K562 (cell line): ENCODE measurements at regions not wholly inside any gene's neighbourhood (a gene's known extent, or its start where the extent isn't known, plus 50 kb on each side); places are given as distances from the start of the nearest gene placed in this dataset.

Experiments used
- ATAC-seq: fragments of 200-7000 bp; cut with Tn5 transposase; 3 replicates; pipeline ENCODE4 v1.9.1; 2020; ENCODE audit warnings: moderate library complexity
- BruUV-seq: library from RNA; stranded (reverse); fragments of 400-500 nt; replicated peaks from 2 replicates; lab custom pipeline; 2021; lab: Mats Ljungman, UMichigan
- CTCF ChIA-PET: fragments of 300-600 bp; formaldehyde crosslinking; extraction: SDS; loops from one replicate; lab custom pipeline; 2021; ENCODE audit warnings: low intra/inter-chr PET ratio; lab: Yijun Ruan, JAX
- POLR2A ChIA-PET: fragments of 300-600, 350-650 bp; sonication (Branson Sonifier 250); formaldehyde crosslinking; extraction: SDS; loops from one replicate; lab custom pipeline; 2021; ENCODE audit warnings: antibody characterized with exemption, inconsistent platforms; lab: Yijun Ruan, JAX
- DNase-seq, 4 experiments: peaks; one replicate each; pipeline versions ENCODE4 v3.0.0 to v3.0.0-alpha.2; 2011 to 2018; ENCODE audit warnings: low spot score in 3 of 4, mixed read lengths in 3 of 4; ENCODE audit errors: extremely low read depth in 1 of 4
- FAIRE-seq: peaks from 2 replicates; lab custom pipeline; 2011; peaks lifted over from hg19 to GRCh38; lab: Jason Lieb, UNC
- H2AFZ ChIP-seq: 2 replicates; pipeline ENCODE4 v1.6.0; 2011; ENCODE audit warnings: low read depth, low read length, control low read depth, inconsistent platforms
- H3K27ac ChIP-seq: fragments of 200-600 bp; 3 replicates; pipeline ENCODE4 v1.8.0; 2011; ENCODE audit warnings: low read depth, mild to moderate bottlenecking, control low read depth, inconsistent platforms, low read length, moderate library complexity, mixed read lengths; ENCODE audit errors: extremely low read depth
- H3K27me3 ChIP-seq, 2 experiments: fragments of 300-600 bp in 1 of 2; 2 replicates in 1 of 2; 3 replicates in 1 of 2; pipeline versions ENCODE4 v1.6.0 to v1.8.0; 2011; ENCODE audit warnings: inconsistent platforms in 2 of 2, low read length in 2 of 2, mild to moderate bottlenecking in 1 of 2, mixed read lengths in 1 of 2, moderate library complexity in 1 of 2; ENCODE audit not compliant: control insufficient read depth in 2 of 2, insufficient read depth in 2 of 2
- H3K36me3 ChIP-seq: fragments of 300-600 bp; 3 replicates; pipeline ENCODE4 v1.8.0; 2011; ENCODE audit warnings: mild to moderate bottlenecking, low read length, inconsistent platforms; ENCODE audit not compliant: control insufficient read depth, insufficient read depth
- H3K4me1 ChIP-seq, 2 experiments: fragments of 200-600 bp in 1 of 2; replicated peaks in 1 of 2; 2 replicates in 1 of 2; 3 replicates in 1 of 2; pipeline versions ENCODE4 v1.5.1 to v1.8.0; 2011; ENCODE audit warnings: inconsistent platforms in 2 of 2, low read length in 2 of 2, mild to moderate bottlenecking in 1 of 2, mixed read lengths in 1 of 2, moderate library complexity in 1 of 2; ENCODE audit not compliant: control insufficient read depth in 2 of 2, insufficient read depth in 2 of 2
- H3K4me2 ChIP-seq: 2 replicates; pipeline ENCODE4 v1.6.1; 2011; ENCODE audit warnings: low read length, control low read depth, inconsistent platforms, mixed read lengths; ENCODE audit not compliant: insufficient read depth
- H3K4me3 ChIP-seq: fragments of 200-600 bp; sonication (generic), shearing (Covaris generic); 2 replicates; pipeline ENCODE4 v1.5.1; 2016; ENCODE audit warnings: control low read depth, inconsistent platforms
- H3K79me2 ChIP-seq: fragments of 200-600 bp; 3 replicates; pipeline ENCODE4 v1.8.0; 2011; ENCODE audit warnings: low read length, inconsistent platforms; ENCODE audit not compliant: control insufficient read depth, insufficient read depth
- H3K9ac ChIP-seq, 2 experiments: 2 replicates each; pipeline versions ENCODE4 v1.6.0 to v1.6.1; 2011; ENCODE audit warnings: low read depth in 2 of 2, low read length in 2 of 2, control low read depth in 1 of 2, inconsistent platforms in 1 of 2, mild to moderate bottlenecking in 1 of 2, mixed read lengths in 1 of 2; ENCODE audit not compliant: insufficient read depth in 1 of 2
- H3K9me1 ChIP-seq: one replicate; pipeline ENCODE4 v1.6.0; 2011; ENCODE audit warnings: inconsistent platforms, mild to moderate bottlenecking, low read length, moderate library complexity; ENCODE audit not compliant: control insufficient read depth, insufficient read depth
- H3K9me3 ChIP-seq: replicated peaks from 2 replicates; pipeline ENCODE4 v1.5.1; 2011; ENCODE audit warnings: low read depth, low read length, inconsistent platforms; ENCODE audit not compliant: control insufficient read depth, insufficient read depth
- H4K20me1 ChIP-seq: replicated peaks from 2 replicates; pipeline ENCODE4 v1.6.1; 2011; ENCODE audit warnings: low read length, inconsistent platforms, mixed read lengths; ENCODE audit not compliant: control insufficient read depth, insufficient read depth
- DIDO1 ChIP-seq: fragments of 450-650 bp; IDR thresholded peaks from 2 replicates; pipeline ENCODE4 v1.6.1; 2016; ENCODE audit warnings: low read depth, missing biosample characterization, missing genetic modification characterization
- ETV1 ChIP-seq: fragments of 450-650 bp; conservative IDR thresholded peaks from 2 replicates; pipeline ENCODE4 v1.6.1; 2016; ENCODE audit warnings: missing genetic modification characterization, control low read depth, low read depth, missing compliant biosample characterization
- GATAD2A ChIP-seq: fragments of 450-650 bp; IDR thresholded peaks from 2 replicates; pipeline ENCODE4 v1.6.1; 2017
- HMG20A ChIP-seq: fragments of 450-650 bp; formaldehyde crosslinking; conservative IDR thresholded peaks from 2 replicates; pipeline ENCODE4 v1.4.0; 2020; ENCODE audit warnings: mild to moderate bottlenecking, mixed read lengths
- KAT7 ChIP-seq: sonication (generic); formaldehyde crosslinking; IDR thresholded peaks from 2 replicates; pipeline ENCODE4 v1.8.0; 2022; ENCODE audit warnings: missing genetic modification reagents, mild to moderate bottlenecking, borderline replicate concordance
- KLF16 ChIP-seq: IDR thresholded peaks from 2 replicates; pipeline ENCODE4 v1.6.1; 2016; ENCODE audit warnings: antibody characterized with exemption
- USF2 ChIP-seq: sonication (generic); formaldehyde crosslinking; IDR thresholded peaks from 2 replicates; pipeline ENCODE4 v1.5.0; 2020; ENCODE audit warnings: missing genetic modification reagents
- ZNF133 ChIP-seq: fragments of 250-450 bp; sonication (Bioruptor Pico); IDR thresholded peaks from 2 replicates; pipeline ENCODE4 v1.4.0; 2020; ENCODE audit warnings: mild to moderate bottlenecking
- ZNF444 ChIP-seq: fragments of 250-450 bp; sonication (Bioruptor Pico); IDR thresholded peaks from 2 replicates; pipeline ENCODE4 v1.4.0; 2020; ENCODE audit warnings: mild to moderate bottlenecking, moderate library complexity
- WGBS: fragments of 100-300 bp; shearing (Covaris generic); methylation state at CpG from one replicate; pipeline ENCODE4 v1.1.6; 2016; ENCODE audit warnings: low coverage, mixed read lengths; ENCODE audit not compliant: insufficient coverage; ENCODE audit errors: missing lambda C conversion rate; 5-methylcytosine and 5-hydroxymethylcytosine counted together
- in situ Hi-C: fragments of 300-500 bp; cut with MboI; formaldehyde crosslinking; loops from 4 replicates; pipeline ENCODE4 v1.15.0; 2018; ENCODE audit warnings: inconsistent platforms, mixed read lengths
- intact Hi-C: fragments of 100-400 bp; cut with micrococcal nuclease; formaldehyde crosslinking; loops from 2 replicates; pipeline ENCODE4 v1.14.2; 2022
- TF ChIP-seq, protein P1 (sequence below): fragments of 450-650 bp; IDR thresholded peaks from 2 replicates; pipeline ENCODE4 v1.6.1; 2016; ENCODE audit warnings: borderline replicate concordance
- TF ChIP-seq, protein P2 (sequence below), 2 experiments: IDR thresholded peaks; 2 replicates each; pipeline ENCODE4 v1.6.1; 2012; ENCODE audit warnings: improper control_type of control experiment in 2 of 2, low read depth in 2 of 2, low read length in 2 of 2, borderline replicate concordance in 1 of 2
- TF ChIP-seq, protein P3 (sequence below): IDR thresholded peaks from 2 replicates; pipeline ENCODE4 v1.6.1; 2011; ENCODE audit not compliant: insufficient read length; ENCODE audit errors: extremely low read depth

- Histone ChIP-seq H3K27me3 (no peaks in the 10 kb centered on the region), H3K9ac (no peak overlapping the region), H2AFZ (no peak overlapping the region), H3K9me1 (no peaks in the 10 kb centered on the region), H3K4me1 (no peaks in the 10 kb centered on the region), H4K20me1 (no peaks in the 10 kb centered on the region), H3K4me2 (no peak overlapping the region), H3K27ac (no peak overlapping the region), H3K36me3 (no peaks in the 10 kb centered on the region), H3K4me3 (no peak overlapping the region), H3K9me3 (no peaks in the 10 kb centered on the region), H3K79me2 (no peaks in the 10 kb centered on the region)
- no TSS peak for BruUV-seq
- intact Hi-C loops, result no loop called here
- FAIRE-seq (no peak), ATAC-seq (no peak), DNase-seq (no peak)
- POLR2A ChIA-PET, result no interaction called here
- CTCF ChIA-PET, result no interaction called here
- in situ Hi-C loops, result no loop called here
- WGBS, result 0% methylated on average over 6 of the region's 6 CpGs
- TF ChIP-seq ZNF444 (CRISPR knock-in tag) (no peak), HMG20A (no peak), DIDO1 (no peak), USF2 (no peak), ETV1 (no peak), KAT7 (CRISPR knock-in tag) (no peak), GATAD2A (no peak), KLF16 (no peak), ZNF133 (CRISPR knock-in tag) (no peak)
- TF ChIP-seq, protein P1, sequence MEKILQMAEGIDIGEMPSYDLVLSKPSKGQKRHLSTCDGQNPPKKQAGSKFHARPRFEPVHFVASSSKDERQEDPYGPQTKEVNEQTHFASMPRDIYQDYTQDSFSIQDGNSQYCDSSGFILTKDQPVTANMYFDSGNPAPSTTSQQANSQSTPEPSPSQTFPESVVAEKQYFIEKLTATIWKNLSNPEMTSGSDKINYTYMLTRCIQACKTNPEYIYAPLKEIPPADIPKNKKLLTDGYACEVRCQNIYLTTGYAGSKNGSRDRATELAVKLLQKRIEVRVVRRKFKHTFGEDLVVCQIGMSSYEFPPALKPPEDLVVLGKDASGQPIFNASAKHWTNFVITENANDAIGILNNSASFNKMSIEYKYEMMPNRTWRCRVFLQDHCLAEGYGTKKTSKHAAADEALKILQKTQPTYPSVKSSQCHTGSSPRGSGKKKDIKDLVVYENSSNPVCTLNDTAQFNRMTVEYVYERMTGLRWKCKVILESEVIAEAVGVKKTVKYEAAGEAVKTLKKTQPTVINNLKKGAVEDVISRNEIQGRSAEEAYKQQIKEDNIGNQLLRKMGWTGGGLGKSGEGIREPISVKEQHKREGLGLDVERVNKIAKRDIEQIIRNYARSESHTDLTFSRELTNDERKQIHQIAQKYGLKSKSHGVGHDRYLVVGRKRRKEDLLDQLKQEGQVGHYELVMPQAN, result no peak
- TF ChIP-seq, protein P2, sequence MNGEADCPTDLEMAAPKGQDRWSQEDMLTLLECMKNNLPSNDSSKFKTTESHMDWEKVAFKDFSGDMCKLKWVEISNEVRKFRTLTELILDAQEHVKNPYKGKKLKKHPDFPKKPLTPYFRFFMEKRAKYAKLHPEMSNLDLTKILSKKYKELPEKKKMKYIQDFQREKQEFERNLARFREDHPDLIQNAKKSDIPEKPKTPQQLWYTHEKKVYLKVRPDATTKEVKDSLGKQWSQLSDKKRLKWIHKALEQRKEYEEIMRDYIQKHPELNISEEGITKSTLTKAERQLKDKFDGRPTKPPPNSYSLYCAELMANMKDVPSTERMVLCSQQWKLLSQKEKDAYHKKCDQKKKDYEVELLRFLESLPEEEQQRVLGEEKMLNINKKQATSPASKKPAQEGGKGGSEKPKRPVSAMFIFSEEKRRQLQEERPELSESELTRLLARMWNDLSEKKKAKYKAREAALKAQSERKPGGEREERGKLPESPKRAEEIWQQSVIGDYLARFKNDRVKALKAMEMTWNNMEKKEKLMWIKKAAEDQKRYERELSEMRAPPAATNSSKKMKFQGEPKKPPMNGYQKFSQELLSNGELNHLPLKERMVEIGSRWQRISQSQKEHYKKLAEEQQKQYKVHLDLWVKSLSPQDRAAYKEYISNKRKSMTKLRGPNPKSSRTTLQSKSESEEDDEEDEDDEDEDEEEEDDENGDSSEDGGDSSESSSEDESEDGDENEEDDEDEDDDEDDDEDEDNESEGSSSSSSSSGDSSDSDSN (IDR thresholded peaks at IDR 0.05; ENCODE audit: borderline replicate concordance in 1 of 2, low read depth in 2 of 2, low read length in 2 of 2), result no peak
- TF ChIP-seq, protein P3, sequence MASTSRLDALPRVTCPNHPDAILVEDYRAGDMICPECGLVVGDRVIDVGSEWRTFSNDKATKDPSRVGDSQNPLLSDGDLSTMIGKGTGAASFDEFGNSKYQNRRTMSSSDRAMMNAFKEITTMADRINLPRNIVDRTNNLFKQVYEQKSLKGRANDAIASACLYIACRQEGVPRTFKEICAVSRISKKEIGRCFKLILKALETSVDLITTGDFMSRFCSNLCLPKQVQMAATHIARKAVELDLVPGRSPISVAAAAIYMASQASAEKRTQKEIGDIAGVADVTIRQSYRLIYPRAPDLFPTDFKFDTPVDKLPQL, result no peak
Observed at GRCh38 chr17:72005332-72006163, 115.3 kb upstream of the SOX9 start.
